IMR-90 (cell line): ENCODE measurements at regions not wholly inside any gene's neighbourhood (a gene's known extent, or its start where the extent isn't known, plus 50 kb on each side); places are given as distances from the start of the nearest gene placed in this dataset.

ENCODE experiments used
- ATAC-seq: fragments of 200-7000 bp; cut with Tn5 transposase; 2 replicates; pipeline ENCODE4 v1.9.1; 2020; ENCODE audit warnings: low read depth, mild to moderate bottlenecking, moderate library complexity
- BruUV-seq: library from RNA; stranded (reverse); fragments of 400-500 nt; replicated peaks from 2 replicates; lab custom pipeline; 2021; lab: Mats Ljungman, UMichigan
- CTCF ChIA-PET: fragments of 300-600 bp; formaldehyde crosslinking; extraction: SDS; loops from one replicate; lab custom pipeline; 2021; ENCODE audit warnings: antibody characterized with exemption; lab: Yijun Ruan, JAX
- POLR2A ChIA-PET: fragments of 300-600 bp; sonication (Branson Sonifier 250); formaldehyde crosslinking; loops from one replicate; lab custom pipeline; 2022; ENCODE audit warnings: antibody characterized with exemption; ENCODE audit not compliant: unreplicated experiment; lab: Charles Lee
- DNase-seq: peaks from one replicate; pipeline ENCODE4 v3.0.0; 2013
- H2AFZ ChIP-seq: replicated peaks from 2 replicates; pipeline ENCODE3; 2013; ENCODE audit warnings: low read length, mild to moderate bottlenecking; ENCODE audit not compliant: poor library complexity
- H2AK5ac ChIP-seq: 2 replicates; pipeline ENCODE4 v1.6.1; 2013; ENCODE audit warnings: low read depth, low read length, inconsistent platforms
- H2AK9ac ChIP-seq: replicated peaks from 2 replicates; pipeline ENCODE3; 2013; ENCODE audit warnings: mild to moderate bottlenecking, low read depth, low read length, moderate library complexity; ENCODE audit not compliant: poor library complexity
- H2BK120ac ChIP-seq: 2 replicates; pipeline ENCODE4 v1.6.1; 2013; ENCODE audit warnings: low read depth, low read length, inconsistent platforms
- H2BK15ac ChIP-seq: 3 replicates; pipeline ENCODE4 v1.6.1; 2013; ENCODE audit warnings: low read depth, low read length, inconsistent platforms
- H2BK20ac ChIP-seq: 2 replicates; pipeline ENCODE4 v1.6.1; 2013; ENCODE audit warnings: low read depth, mild to moderate bottlenecking, inconsistent platforms, low read length, moderate library complexity
- H2BK5ac ChIP-seq: 2 replicates; pipeline ENCODE4 v1.6.1; 2013; ENCODE audit warnings: mild to moderate bottlenecking, low read depth, low read length, inconsistent platforms; ENCODE audit not compliant: poor library complexity, severe bottlenecking
- H3K14ac ChIP-seq: replicated peaks from 2 replicates; pipeline ENCODE4 v1.6.1; 2013; ENCODE audit warnings: low read depth, low read length, inconsistent platforms
- H3K18ac ChIP-seq: 2 replicates; pipeline ENCODE4 v1.6.1; 2013; ENCODE audit warnings: low read depth, low read length, control low read depth
- H3K23ac ChIP-seq: 2 replicates; pipeline ENCODE4 v1.6.1; 2013; ENCODE audit warnings: low read depth, low read length, inconsistent platforms
- H3K27ac ChIP-seq: 2 replicates; pipeline ENCODE4 v1.5.1; 2013; ENCODE audit warnings: mild to moderate bottlenecking, control low read depth, low read length; ENCODE audit not compliant: insufficient read depth
- H3K27me3 ChIP-seq: 2 replicates; pipeline ENCODE4 v1.6.1; 2013; ENCODE audit warnings: low read length; ENCODE audit not compliant: control insufficient read depth, insufficient read depth
- H3K36me3 ChIP-seq: 2 replicates; pipeline ENCODE4 v1.6.1; 2013; ENCODE audit warnings: low read length, mixed read lengths; ENCODE audit not compliant: control insufficient read depth, insufficient read depth
- H3K4ac ChIP-seq: 2 replicates; pipeline ENCODE4 v1.6.1; 2013; ENCODE audit warnings: low read depth, low read length, inconsistent platforms
- H3K4me1 ChIP-seq: 2 replicates; pipeline ENCODE4 v1.6.1; 2013; ENCODE audit warnings: low read length, mixed read lengths; ENCODE audit not compliant: control insufficient read depth, insufficient read depth
- H3K4me2 ChIP-seq: 2 replicates; pipeline ENCODE4 v1.6.1; 2013; ENCODE audit warnings: low read depth, mild to moderate bottlenecking, control low read depth, low read length, moderate library complexity
- H3K4me3 ChIP-seq: 2 replicates; pipeline ENCODE4 v1.5.1; 2013; ENCODE audit warnings: low read depth, mild to moderate bottlenecking, control low read depth, low read length, moderate library complexity; ENCODE audit not compliant: insufficient read depth
- H3K56ac ChIP-seq: 2 replicates; pipeline ENCODE4 v1.6.1; 2013; ENCODE audit warnings: low read length, inconsistent platforms; ENCODE audit not compliant: insufficient read depth; ENCODE audit errors: extremely low read depth
- H3K79me1 ChIP-seq, 2 experiments: 2 replicates each; pipeline ENCODE4 v1.6.1; 2013; ENCODE audit warnings: low read length in 2 of 2, inconsistent platforms in 1 of 2, low read depth in 1 of 2
- H3K9ac ChIP-seq: 2 replicates; pipeline ENCODE4 v1.6.1; 2013; ENCODE audit warnings: low read depth, low read length, control low read depth
- H3K9me1 ChIP-seq: 2 replicates; pipeline ENCODE4 v1.6.1; 2013; ENCODE audit warnings: low read length, inconsistent platforms; ENCODE audit not compliant: insufficient read depth
- H3K9me3 ChIP-seq: 2 replicates; pipeline ENCODE4 v1.6.1; 2013; ENCODE audit warnings: low read length; ENCODE audit not compliant: control insufficient read depth, insufficient read depth
- H4K20me1 ChIP-seq: 2 replicates; pipeline ENCODE4 v1.6.1; 2013; ENCODE audit warnings: low read length, inconsistent platforms; ENCODE audit not compliant: insufficient read depth
- H4K5ac ChIP-seq: 2 replicates; pipeline ENCODE4 v1.6.1; 2013; ENCODE audit warnings: mild to moderate bottlenecking, low read depth, low read length, control low read depth
- H4K8ac ChIP-seq, 2 experiments: 2 replicates each; pipeline ENCODE4 v1.6.1; 2013; ENCODE audit warnings: low read depth in 2 of 2, low read length in 2 of 2, control low read depth in 1 of 2, inconsistent platforms in 1 of 2
- H4K91ac ChIP-seq: 2 replicates; pipeline ENCODE4 v1.6.1; 2013; ENCODE audit warnings: low read depth, low read length, inconsistent platforms; ENCODE audit not compliant: insufficient read depth
- RFX5 ChIP-seq: IDR thresholded peaks from 2 replicates; pipeline ENCODE4 v1.8.0; 2012; ENCODE audit warnings: low read depth, mild to moderate bottlenecking, low read length, moderate library complexity
- WGBS, 2 experiments: methylation state at CpG; one replicate each; pipeline versions ENCODE4 v1.1.5 to v1.1.7; 2013; ENCODE audit warnings: missing lambda C conversion rate in 2 of 2; ENCODE audit not compliant: insufficient read length in 1 of 2; ENCODE audit errors: extremely low coverage in 2 of 2; 5-methylcytosine and 5-hydroxymethylcytosine counted together
- dilution Hi-C: fragments of 300-500 bp; cut with HindIII; formaldehyde crosslinking; loops from one replicate; pipeline ENCODE4 v1.14.3; 2018; ENCODE audit warnings: low sequenced_read_pairs; ENCODE audit not compliant: unreplicated experiment
- in situ Hi-C: fragments of 300-500 bp; cut with MboI; formaldehyde crosslinking; loops from 3 replicates; pipeline ENCODE4 v1.14.3; 2019; ENCODE audit warnings: low sequenced_read_pairs, inconsistent platforms, mixed read lengths
- intact Hi-C: fragments of 100-400 bp; cut with micrococcal nuclease; formaldehyde crosslinking; loops from 2 replicates; pipeline ENCODE4 v1.10.0; 2022

- Histone ChIP-seq H3K9ac (no peak overlapping the region), H3K4me2 (no peak overlapping the region), H3K27ac (no peak overlapping the region), H3K4me3 (no peak overlapping the region), H2BK120ac (no peak overlapping the region), H3K23ac (no peak overlapping the region), H2AFZ (no peak overlapping the region), H2BK15ac (no peak overlapping the region), H3K9me1 (no peaks in the 10 kb centered on the region), H3K18ac (no peak overlapping the region), H4K91ac (no peak overlapping the region), H3K79me1 (no peaks in the 10 kb centered on the region), H3K56ac (no peak overlapping the region), H4K20me1 (no peaks in the 10 kb centered on the region), H2BK5ac (no peak overlapping the region), H4K5ac (no peak overlapping the region), H4K8ac (no peak overlapping the region), H2AK5ac (no peak overlapping the region), H3K14ac (no peak overlapping the region), H3K36me3 (no peaks in the 10 kb centered on the region), H3K27me3 (peaks cover 62% of the 10 kb centered on the region), H2BK20ac (no peak overlapping the region), H3K4ac (no peak overlapping the region), H3K4me1 (no peaks in the 10 kb centered on the region), H3K9me3 (no peaks in the 10 kb centered on the region), H2AK9ac (no peak overlapping the region)
- no peak for TF ChIP-seq RFX5
- dilution Hi-C loops = no loop called here
- no TSS peak for BruUV-seq
- intact Hi-C loops = no loop called here
- WGBS, 2 experiments = no CpG with 5 or more reads among the region's 2 CpGs
- DNase-seq (no peak), ATAC-seq (no peak)
- ChIA-PET POLR2A (no interaction called here), CTCF (interaction anchor here (0.5 kb wide), 1 partner anchor 17 kb away, joined by 3 read pairs; no protein-coding TSS in a partner anchor)
- in situ Hi-C loops = no loop called here
Measured at GRCh38 chr11:10986006-10986405, 128.2 kb upstream of the ZBED5 start.
